Testis (tissue), 2 donors: ENCODE measurements at regions not wholly inside any gene's neighbourhood (a gene's known extent, or its start where the extent isn't known, plus 50 kb on each side); places are given as distances from the start of the nearest gene placed in this dataset.

ENCODE experiments used
- CTCF ChIP-seq, 3 experiments: fragments of 450-650 bp in 2 of 3; fragments of 200-600 bp in 1 of 3; sonication (generic) in 1 of 3; IDR thresholded peaks; one replicate each; pipeline ENCODE4 v1.5.1; 2016 to 2019; ENCODE audit warnings: antibody characterized with exemption in 3 of 3, mild to moderate bottlenecking in 2 of 3, moderate library complexity in 1 of 3
- POLR2A ChIP-seq: fragments of 450-650 bp; IDR thresholded peaks from one replicate; pipeline ENCODE4 v1.6.1; 2017; ENCODE audit warnings: antibody characterized with exemption, mild to moderate bottlenecking, moderate library complexity

GRCh38 chr5:87876616-87877015 lies 392.0 kb downstream of the TMEM161B start:
- TF ChIP-seq CTCF (IDR thresholded peaks at IDR 0.05) (no peak), POLR2A (no peak)
